ENCODE measurements at regions not wholly inside any gene's neighbourhood (a gene's known extent, or its start where the extent isn't known, plus 50 kb on each side); places are given as distances from the start of the nearest gene placed in this dataset.
A peak's percentile ranks its signal among the peaks of the same experiment; 100 is the strongest.

DNA sequence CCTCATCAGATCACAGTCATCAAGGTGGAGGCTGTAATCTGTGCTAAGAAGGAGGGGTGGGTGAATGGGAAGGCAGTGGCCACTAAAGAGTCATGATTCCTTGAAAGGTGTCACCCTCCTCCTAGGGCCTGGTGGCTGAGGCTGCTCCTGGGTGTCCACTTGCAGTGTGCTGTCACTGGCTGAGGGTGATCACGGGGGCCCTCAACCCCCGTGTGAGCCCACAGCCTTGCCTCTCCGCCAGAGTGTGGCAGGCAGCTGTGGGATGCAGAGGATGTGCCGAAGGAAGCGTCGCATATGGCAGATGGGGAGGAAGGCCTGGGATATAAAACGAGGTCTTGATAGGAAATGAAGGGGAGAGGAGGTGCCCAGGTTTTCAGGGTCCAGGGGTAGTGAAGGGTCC is 476.5 kb downstream of the PTPRU start:
- DNase-seq = no peak

DNA sequence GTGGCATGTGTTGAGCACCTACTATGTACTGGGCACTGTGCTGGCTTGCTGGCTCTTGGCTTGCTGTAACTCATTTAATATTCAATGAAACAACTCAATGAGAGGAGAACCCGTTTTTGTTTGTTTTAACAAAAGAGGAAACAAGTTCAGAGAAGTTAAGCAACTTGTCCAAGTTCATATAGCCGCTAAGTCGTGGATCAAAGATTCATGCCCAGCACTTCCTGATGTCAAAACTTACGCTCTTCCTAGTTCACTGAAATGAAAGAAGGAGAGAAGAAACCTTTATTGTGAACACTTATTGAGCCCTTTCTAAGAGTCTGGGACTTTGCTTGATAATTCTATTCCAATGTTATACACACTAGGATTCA is 475.9 kb downstream of the PTPRU start:
- no peak for DNase-seq

DNA sequence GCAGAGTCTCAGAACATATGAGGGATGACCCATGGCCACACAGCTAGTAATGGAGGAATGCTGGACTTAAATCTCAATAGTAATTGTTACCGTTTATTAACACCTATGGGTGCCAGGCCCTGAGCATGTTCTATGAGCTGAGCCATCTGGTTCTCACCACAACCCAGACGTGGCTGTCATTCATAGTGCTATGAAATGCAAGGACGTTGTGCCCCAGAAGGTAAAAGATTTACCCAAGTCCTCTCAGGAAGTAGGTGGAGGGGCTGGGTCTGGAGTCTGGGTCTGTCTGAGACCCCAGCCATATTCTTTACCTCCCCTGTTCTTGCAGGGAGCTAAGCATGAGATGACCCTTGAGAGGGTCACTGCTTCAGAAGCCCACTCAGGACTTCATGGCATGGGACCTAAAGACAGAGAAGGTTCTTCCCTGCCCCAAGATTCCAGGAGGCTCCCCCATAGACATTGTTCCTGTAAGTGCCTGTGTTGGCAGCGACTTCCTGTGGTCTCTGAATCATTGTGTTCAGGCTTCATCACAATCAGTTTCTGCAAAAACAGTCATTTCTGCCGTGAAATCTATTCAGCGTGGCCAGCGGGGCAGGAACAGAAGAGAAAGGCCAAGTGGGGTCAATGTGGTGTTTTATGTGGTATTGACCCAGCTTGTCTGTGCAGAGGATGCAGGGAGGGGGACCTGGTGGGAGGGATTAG is 475.4 kb downstream of the PTPRU start:
- DNase-seq = no peak

DNA sequence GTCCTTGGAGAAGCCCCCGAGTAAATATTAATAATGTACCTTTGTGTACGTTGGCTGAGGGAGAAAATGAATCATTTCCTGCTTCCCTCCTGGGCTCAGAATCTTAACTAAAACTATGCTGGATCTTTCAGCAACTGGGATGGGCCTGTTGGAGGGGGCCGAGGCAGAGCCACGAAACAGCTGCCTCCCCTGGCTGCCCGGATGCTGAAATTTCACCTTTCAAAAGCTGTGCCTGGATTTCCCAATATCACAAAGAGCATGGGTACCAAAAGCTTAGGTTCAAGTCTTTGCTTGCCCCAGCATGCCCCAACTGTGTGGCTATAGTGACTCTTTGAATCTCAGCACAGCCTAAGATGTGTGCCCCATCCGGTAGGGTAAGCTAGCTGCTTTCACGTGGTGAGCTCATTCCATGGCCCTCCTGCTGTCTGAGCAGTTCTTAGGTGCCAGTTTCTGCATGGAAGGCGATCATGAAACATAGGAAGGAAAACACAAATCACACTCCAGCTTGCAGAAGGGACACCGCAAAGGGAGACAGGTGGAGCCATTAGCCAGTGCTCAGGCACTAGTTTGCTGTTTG is 473.5 kb downstream of the PTPRU start:
- DNase-seq = no peak

DNA sequence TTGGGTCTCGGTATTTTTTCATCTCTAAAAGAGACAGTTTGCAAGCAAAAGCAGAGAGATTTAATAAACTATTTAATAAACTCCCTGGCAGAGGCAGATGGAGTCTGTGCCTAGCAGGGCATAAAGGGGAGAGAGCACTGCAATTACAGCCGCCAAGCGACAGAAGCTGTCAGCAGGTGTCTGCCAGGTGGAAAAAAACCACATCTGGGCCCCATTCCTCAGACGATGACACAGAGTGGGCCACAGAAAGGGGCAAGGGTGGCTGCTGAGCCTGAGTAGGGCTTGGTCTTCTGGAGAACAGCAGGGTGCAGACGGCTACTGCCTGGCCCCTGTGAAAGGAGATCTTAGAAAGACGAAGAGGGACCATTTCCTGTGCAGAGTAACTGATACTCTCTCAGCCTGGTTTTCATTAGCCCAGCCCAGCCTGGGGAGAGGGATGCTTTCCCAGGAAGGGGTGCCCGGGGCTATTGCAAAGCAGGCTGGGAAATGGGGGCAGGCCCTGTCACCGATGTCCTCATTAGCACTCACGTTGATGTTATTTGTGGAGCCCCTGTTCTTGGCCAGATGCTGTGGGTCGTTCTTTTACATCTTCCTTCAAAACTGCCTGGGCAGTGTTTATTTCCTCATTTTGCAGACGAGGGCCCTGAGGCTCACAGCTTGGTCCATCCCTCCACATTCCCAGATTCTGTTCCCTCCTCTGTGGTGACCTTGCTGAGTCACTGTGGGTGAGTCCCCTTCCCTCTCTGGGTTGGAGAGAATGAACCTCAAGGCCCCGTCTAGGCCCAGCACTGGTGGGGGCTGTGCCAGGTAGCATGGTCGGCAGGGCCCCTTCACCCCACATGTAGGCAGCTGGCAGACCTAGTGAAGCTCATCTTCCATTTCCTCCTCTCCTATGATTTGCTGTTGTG is 472.7 kb downstream of the PTPRU start:
- no peak for DNase-seq

DNA sequence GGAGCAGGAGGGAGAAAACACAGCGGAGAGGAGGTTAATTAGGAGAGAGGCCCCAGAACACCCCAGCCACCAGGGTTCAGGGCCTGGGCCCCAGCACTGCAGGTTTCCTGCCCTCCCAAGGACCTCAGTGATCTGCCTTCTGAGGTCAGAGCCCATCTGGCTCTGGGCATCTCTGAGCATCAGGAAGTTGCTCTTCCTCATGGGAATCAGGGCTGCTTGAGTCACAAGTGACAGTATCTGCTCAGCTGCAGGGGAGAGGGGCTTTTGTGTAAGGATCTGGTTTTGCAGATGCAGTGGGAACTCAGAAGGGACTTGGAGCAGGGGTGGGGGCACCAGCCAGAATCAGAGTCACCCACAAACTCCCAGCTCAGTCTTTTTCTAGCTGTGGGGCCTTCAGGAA is 472.1 kb downstream of the PTPRU start:
- DNase-seq = no peak

DNA sequence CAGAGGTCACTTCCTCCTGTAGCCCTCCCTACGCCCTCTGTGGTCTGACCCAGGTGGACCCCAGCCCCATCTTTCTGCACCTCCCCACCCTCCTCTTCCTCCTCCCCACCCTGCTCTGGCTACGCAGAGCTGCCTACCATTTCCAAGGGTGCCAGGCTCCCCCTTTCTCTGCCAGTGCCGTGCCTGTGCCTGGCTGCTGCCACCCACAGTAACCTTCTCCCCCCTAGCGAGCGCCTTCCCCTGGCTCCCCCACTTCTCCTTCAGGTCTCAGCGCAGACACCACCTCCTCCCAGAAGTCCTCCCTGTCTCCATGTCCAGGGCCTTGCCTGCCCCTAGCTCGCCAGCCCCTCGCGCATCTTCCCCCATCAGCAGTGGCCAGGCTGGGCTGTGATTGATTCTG is 471.5 kb downstream of the PTPRU start:
- DNase-seq = no peak

DNA sequence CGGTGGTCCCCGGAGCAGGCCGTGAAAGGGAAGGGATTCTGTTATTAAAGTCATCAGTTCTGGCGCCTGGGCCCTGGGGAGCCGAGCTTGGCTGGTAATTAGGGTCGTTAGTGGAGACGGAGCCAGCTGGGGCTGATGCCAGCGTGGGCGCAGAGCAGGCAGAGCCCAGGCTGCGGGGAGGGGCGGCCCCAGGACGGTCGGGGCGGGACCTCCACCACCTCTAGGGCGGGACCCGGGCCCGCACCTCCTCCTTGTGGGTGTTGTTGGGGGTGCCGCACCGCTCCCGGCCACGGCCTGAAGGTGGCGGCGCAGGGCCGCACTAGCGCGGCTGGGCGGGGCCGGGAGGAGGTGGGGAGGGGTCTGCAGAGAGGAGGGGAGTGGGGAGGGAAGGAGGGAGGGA is 470.6 kb downstream of the PTPRU start:
- DNase-seq = peak; percentile 38

DNA sequence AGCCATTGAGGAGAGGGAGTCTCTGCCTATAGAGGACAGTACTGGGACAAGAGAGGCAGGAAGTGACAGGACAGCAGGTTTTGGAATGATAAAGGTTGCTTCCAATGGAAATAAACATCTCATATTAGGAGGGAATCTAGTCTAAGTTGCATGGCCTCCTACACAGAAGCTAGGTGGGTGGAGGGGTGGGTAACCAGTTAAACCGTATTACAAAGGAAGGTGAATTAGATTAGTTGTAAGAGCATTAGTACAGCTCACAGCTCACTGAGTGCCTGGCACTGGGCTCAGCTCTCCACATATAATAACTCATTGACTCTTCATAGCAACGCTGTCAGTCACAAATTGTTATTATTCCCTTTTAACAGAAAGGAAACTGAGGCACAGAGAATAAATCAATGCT is 468.1 kb downstream of the PTPRU start:
- DNase-seq = no peak

DNA sequence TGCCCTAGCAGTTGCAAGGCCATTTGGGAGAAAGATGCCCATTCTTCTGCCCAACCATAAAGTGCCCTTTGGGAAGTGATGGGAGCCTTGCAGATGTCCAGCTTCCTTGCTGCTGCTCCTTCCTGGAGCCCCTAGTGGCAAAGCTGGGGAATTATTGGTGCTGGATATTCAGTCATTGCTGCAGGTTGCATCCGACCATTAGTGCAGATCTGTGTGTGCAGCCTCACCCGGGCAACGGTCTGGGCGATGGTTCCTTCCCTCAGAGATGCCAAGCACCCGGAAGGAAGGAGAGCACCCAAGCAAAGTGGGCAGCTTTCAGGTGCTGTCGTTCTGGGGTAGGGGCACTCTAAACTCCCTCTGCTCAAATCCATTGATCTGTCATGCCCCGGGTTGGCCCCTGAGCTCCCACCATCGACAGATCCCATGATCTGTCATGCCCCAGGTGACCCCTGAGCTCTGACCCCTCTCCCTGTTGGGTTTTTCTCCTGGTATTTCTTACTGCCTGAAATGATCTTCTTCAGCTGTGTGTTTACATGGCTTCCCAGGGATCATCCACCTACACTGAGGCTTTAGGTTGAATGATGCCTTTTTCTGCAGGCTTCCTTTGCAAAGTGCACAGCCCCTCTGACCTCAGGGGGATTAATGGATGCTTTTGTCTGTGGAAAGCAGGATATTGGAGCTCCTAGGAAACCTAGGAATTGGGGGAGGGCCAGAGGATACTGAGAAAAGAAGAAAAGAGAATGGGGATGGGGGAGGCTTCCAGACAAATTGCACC is 467.5 kb downstream of the PTPRU start:
- peak; percentile 9 for DNase-seq

DNA sequence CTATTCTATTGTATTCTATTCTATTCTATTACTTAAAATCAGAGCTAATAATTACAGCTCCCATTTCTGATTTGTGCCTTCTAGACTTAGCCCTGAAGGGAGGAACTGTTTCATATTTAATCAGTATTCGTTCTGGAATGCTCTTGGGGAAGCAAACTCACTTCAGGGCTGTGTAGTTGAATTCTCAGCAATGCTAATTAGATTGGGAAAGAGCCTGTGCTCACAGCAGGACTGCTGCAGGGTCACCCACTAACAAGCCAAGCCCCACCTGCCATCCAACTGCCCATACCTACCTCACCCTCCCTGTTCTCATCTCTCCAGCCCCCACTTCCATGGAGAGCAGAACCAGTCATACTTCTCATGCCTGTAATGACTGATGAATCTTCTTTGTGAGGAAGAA is 464.2 kb downstream of the PTPRU start:
- no peak for DNase-seq

DNA sequence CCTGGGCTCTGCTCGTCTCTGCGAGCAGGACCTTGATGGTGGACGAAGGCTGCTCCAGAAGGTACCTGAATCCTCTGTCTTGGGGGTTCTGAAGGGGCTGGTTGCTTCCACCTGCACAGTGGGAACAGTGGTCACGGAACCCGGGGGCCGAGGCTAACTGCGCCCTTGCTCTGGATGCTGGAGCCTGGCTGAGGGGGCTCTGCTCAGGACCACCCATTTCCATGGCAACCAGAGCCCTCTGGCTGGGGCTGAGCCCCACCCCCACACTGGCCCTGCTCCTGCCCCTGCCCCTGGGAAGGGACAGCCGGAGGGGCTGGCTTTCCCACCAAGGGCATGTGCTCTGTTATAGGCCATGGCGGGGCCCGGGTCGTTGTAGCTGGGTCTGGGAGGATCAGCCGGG is 462.3 kb downstream of the PTPRU start:
- DNase-seq = no peak

DNA sequence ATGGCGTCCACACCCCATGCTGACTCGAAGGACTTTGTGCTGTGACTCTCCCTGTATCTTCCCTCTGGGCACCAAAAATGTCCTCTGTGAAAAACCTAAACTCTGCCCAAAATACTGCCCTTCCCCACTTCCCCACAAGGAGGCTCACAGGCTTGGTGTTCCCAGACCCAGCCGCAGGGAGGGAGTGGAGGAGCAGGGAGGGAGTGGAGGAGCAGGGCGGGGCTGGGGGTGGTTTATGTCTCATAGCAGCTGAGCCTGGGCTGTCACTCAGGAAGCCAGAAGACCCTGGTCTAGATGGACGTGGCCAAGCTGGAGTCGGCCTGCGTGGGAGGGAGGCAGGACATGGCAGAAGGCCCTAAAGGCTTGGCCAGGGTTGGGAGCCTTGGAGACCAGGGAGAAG is 461.7 kb downstream of the PTPRU start:
- peak; percentile 39 for DNase-seq

DNA sequence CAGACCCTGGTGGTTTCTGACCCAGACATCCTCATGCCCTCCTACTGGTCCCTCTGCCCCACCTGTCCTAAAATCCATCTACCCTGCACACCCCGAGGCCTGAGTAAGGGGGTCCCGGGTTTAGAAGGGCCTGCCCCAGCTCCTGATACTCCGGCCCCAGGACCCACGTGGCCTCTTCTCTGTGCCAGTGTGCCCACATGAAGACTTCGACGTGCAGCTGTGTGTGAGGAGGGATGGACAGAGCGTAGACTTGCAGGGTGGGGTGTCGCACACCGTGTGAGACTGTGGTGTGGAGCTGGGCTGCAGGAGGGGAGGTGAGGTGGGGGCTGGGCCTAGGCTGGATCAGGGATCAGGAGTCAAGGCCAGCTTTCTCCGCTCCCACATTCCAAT is 461.1 kb downstream of the PTPRU start:
- no peak for DNase-seq

DNA sequence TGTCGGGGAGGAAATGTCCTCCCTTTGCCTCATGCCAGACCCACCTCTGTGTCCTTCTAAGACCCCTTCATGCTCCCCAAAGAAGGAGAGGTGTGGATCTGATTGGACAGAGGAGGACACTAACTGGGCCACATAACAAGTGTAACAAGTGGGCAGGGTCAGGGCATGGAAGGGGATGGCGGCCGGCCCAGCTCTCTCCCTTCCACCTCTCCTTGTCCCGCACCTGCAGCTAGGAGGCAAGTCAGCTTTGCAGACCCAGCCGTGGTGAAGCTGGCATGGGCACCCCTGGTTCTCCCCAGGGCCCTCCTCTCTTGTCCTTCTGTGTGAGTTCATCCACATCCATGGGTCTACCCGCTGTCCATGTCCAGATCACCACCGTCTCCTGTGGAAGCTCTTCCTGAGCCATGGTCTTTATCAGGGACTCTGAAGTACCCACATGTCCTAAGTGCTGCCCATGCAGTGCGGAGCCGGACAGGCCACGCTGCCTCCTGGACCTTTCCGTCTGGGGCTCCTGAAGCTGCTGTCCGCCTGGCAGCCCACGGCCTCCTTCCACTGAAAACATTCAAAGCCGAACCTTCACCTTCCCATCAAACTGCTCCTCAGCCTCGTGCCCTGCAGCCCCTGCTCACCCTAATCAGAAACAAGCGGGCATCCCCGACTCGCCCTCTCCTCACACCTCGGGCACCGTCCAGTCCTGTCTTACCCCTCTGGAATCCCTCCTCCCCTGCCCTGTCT is 460.5 kb downstream of the PTPRU start:
- no peak for DNase-seq

DNA sequence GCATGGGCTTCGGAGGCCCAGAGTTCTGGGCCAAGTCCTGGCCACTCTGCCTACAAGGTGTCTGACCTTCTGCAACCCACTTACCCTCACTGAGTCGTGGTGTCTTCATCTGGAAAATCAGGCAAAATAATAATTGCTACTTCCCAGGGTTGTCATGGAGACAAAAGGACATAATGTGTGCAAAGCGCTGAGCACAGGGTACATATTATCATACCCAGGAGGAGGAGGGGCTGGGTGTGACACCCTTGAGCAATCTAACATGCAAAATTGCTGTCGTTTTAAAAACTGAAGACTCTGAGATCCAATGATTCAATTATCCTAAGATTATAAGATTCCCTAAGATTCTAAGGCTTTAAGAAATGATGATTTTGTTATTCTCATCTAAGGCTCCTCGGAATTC is 459.5 kb downstream of the PTPRU start:
- no peak for DNase-seq

DNA sequence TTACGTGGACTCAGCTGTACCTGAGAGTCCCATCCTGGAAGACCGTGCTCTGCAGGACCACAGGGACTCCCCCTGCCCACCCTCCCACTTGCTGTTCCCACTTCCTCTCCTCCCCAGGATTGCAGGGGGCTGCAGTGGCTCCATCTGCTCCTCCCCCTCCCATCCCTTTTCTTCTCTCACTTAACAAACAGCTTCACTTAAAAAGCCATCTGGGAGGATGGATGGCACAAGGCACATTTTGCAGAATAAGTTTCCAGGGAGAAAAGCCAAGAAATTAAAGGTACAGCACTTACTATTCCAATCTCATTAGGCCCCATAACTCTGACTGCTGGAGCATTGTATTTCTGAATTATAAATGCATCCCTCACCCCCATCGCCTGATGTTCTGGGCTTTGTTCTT is 458.7 kb downstream of the PTPRU start:
- no peak for DNase-seq

DNA sequence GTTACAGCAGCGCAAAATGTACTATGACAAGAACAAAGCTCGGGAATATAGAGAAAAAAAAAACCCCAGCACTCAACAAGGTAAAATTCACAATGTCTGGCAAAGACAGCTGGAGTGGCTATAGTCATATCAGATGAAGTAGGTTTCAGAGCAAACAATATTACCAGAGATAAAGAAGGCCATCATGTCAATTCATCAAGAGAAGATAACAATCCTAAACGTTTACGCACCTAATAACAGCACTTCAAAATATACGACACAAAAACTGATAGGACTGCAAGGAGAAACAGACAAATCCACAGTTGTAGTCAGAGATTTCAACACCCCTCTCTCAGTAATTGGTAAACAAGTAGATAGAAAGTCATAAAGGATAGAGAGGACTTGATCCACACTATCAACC is 455.2 kb downstream of the PTPRU start:
- DNase-seq = no peak

DNA sequence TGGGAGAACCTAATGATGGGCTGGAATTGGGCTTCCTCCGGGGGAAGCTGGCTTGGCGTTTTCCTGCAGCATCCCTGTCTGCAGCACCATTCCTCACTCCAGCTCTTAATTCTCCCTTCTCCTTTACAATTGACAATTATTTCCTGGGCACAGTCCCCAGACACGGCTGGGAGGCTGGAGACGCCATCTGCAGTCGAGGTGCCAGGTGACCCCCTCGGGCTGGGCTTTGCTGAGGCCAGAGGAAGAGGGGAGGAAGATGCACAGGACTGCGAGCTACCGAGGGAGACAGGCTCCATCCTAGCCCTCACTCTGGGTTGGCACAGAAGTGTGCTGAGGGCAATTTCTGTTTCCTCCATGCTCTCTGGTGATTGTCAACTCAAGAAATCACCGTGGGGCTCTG is 453.8 kb downstream of the PTPRU start:
- DNase-seq = no peak

DNA sequence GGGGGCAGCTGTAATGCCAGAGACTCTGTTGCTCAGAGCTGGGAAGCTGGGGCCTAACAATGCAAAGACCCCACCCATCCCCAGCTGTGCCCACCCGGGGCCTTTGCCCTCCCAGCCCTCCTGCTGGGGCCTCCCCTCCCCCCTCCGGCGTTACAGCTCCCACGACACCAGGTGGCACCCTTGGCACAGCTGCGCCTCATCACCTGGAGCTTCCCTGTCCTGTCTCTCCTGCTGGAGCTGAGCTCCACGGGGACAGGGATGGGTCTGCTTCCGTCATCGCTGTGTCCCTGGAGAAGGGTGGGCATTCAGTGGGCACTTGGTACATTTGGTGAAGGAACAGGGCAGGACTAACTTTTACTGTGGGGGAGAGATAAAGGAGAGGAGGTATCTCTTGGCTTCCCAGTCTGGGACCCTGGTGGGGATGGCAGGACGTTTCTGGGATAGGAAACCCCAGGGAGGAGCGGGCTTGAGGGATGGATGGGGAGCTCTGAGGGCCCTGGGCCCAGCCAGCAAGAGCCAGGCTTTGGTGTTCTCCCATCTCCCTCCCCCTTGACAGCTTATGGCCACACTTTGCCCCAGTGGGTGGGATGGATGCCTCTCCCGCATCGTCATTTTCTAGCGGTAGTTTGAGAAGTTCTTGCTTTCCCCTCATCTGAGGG is 453.2 kb downstream of the PTPRU start:
- DNase-seq = no peak
